ENCODE measurements at regions not wholly inside any gene's neighbourhood (a gene's known extent, or its start where the extent isn't known, plus 50 kb on each side); places are given as distances from the start of the nearest gene placed in this dataset.

DNA sequence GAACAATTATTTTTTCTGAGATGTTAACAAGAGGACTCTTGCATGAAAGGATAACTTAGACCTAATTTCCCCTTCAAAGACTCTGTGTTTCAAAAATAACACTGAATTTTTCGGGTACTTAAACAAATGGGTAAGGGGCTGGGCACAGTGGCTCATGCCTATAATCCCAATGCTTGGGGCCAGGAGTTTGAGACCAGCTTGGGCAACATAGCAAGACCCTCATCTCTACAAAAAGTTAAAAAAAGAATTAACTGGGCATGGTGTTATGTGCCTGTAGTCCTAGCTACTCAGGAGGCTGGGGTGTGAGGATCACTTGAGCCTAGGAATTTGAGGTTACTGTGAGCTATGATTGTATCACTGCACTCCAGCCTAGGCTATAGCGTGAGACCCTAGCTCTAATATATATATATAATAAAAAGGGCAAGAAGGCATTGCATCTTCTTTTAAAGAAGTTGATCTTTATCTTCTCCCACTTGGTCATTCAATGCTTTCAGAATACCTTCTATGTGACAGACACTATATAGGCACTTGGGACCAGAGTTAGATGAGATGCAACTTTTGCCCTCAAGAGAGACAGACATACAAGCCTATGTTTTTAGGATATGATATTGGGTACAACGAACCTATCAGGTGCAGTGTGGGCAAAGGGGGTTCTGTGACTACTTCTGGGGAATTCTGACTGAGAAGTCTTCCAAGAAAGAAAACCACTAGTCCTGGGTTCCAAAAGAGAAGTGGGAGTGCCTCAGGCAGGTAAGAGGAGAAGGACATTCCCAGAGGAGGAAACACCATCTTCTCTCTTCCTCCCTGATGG lies 120.0 kb downstream of the MYCN start:
- no peak overlapping the region for H3K56ac ChIP-seq (ENCODE audit: insufficient read length, low read depth, low read length)
- no peak overlapping the region for H2AK5ac ChIP-seq (ENCODE audit: insufficient read length, low read length)
- H3K23me2 ChIP-seq (ENCODE audit: insufficient read length, low read depth, low read length, poor library complexity, severe bottlenecking) = no peaks in the 10 kb centered on the region
- H2BK20ac ChIP-seq (ENCODE audit: low read depth, low read length, poor library complexity, severe bottlenecking) = no peak overlapping the region
- no peak overlapping the region for H3K9ac ChIP-seq (ENCODE audit: extremely low read depth, insufficient read length, low read length)
- H4K5ac ChIP-seq (ENCODE audit: insufficient read length, low read depth, low read length) = no peak overlapping the region
- H3K36me3 Mint-ChIP-seq (ENCODE audit: insufficient read depth in 1 of 3, low read depth in 3 of 3) = peaks cover 20 to 35% (median 21%) of the 10 kb centered on the region in 3 experiments
- H4K20me1 ChIP-seq (ENCODE audit: control insufficient read depth, insufficient read depth, insufficient read length) = no peaks in the 10 kb centered on the region
- no peak overlapping the region for H3T11ph ChIP-seq (ENCODE audit: low read length)
- H3K27ac ChIP-seq (ENCODE audit: insufficient read length, low read depth, low read length) = no peak overlapping the region
- H3K4me1 Mint-ChIP-seq = peaks cover 10 to 11% of the 10 kb centered on the region in 2 experiments
- H2BK15ac ChIP-seq (ENCODE audit: low read depth, low read length) = no peak overlapping the region
- no peak overlapping the region for H3K18ac ChIP-seq (ENCODE audit: insufficient read length, low read depth, low read length)
- no peaks in the 10 kb centered on the region for H3K79me1 ChIP-seq (ENCODE audit: insufficient read depth, low read depth, low read length, poor library complexity, severe bottlenecking)
- no peaks in the 10 kb centered on the region for H3K27me3 ChIP-seq (ENCODE audit: insufficient read depth, low read length)
- H2BK5ac ChIP-seq (ENCODE audit: insufficient read length, low read length) = no peak overlapping the region
- no peak overlapping the region for H3K27ac Mint-ChIP-seq
- H4K91ac ChIP-seq (ENCODE audit: insufficient read length, low read depth, low read length) = no peak overlapping the region
- TF ChIP-seq, protein P1, sequence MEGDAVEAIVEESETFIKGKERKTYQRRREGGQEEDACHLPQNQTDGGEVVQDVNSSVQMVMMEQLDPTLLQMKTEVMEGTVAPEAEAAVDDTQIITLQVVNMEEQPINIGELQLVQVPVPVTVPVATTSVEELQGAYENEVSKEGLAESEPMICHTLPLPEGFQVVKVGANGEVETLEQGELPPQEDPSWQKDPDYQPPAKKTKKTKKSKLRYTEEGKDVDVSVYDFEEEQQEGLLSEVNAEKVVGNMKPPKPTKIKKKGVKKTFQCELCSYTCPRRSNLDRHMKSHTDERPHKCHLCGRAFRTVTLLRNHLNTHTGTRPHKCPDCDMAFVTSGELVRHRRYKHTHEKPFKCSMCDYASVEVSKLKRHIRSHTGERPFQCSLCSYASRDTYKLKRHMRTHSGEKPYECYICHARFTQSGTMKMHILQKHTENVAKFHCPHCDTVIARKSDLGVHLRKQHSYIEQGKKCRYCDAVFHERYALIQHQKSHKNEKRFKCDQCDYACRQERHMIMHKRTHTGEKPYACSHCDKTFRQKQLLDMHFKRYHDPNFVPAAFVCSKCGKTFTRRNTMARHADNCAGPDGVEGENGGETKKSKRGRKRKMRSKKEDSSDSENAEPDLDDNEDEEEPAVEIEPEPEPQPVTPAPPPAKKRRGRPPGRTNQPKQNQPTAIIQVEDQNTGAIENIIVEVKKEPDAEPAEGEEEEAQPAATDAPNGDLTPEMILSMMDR (conservative IDR thresholded peaks at IDR 0.05) = no peak
- H3K4me1 ChIP-seq (ENCODE audit: insufficient read depth, low read length) = peaks cover 6% of the 10 kb centered on the region
- no peaks in the 10 kb centered on the region for H3K79me2 ChIP-seq (ENCODE audit: insufficient read depth, low read length)
- H4K8ac ChIP-seq (replicated peaks; ENCODE audit: insufficient read length, low read depth, low read length) = no peak overlapping the region
- no CpG with 5 or more reads among the region's 3 CpGs for WGBS (ENCODE audit: extremely low coverage, insufficient read length, low lambda C conversion rate)
- no peak for DNase-seq
- H3K14ac ChIP-seq (ENCODE audit: insufficient read depth, low read length) = no peak overlapping the region
- H2BK120ac ChIP-seq (ENCODE audit: low read depth, low read length, poor library complexity, severe bottlenecking) = no peak overlapping the region
- H3K4ac ChIP-seq (ENCODE audit: low read depth, low read length) = no peak overlapping the region
- no peak overlapping the region for H3K23ac ChIP-seq (ENCODE audit: insufficient read length, low read depth, low read length)
- peaks cover 16% of the 10 kb centered on the region for H3K9me3 ChIP-seq (ENCODE audit: control insufficient read depth, low read depth, low read length)
- H3K4me3 Mint-ChIP-seq = no peak overlapping the region
- H2BK12ac ChIP-seq (ENCODE audit: insufficient read length, low read depth, low read length) = no peak overlapping the region
- H3K27me3 Mint-ChIP-seq (ENCODE audit: low read depth) = no peaks in the 10 kb centered on the region; the same call in none of the 2 replicates
- H3K9me3 Mint-ChIP-seq = peaks cover 35 to 37% of the 10 kb centered on the region in 2 experiments
- no peak overlapping the region for H2AFZ ChIP-seq (ENCODE audit: low read length)
- H3K4me2 ChIP-seq (ENCODE audit: insufficient read depth, insufficient read length, low read length) = no peak overlapping the region

All from H9 (cell line).